ENCODE measurements at regions not wholly inside any gene's neighbourhood (a gene's known extent, or its start where the extent isn't known, plus 50 kb on each side); places are given as distances from the start of the nearest gene placed in this dataset.

DNA sequence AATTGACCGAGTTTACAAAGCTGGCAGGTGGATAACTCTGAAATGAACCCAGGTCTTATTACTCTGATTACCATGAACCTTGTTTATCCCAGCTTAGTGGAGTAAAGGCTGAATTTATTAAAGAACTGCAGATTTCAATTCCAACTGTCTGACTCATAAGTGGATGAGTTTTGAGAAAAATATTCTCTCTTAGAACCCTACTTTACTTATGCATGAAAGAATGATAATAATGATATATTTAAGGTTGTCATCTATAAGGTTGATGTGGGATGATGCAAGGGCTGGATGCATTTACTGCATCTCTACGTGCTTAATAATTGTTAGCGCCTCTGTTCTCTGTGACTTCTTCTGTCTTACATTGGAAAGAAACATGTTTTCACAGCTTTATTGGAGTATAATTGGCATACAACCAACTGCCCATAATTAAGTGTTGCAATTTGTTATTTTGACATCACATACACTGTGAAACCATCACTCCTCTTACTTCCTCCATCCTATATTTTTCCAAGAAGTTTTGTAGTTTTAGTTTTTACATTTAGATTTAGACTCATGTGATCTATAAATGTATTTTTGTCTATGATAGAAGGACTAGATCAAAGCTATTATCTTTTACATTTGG lies 771.2 kb upstream of the ARRDC4 start:
- DNase-seq = peak; percentile 2

DNA sequence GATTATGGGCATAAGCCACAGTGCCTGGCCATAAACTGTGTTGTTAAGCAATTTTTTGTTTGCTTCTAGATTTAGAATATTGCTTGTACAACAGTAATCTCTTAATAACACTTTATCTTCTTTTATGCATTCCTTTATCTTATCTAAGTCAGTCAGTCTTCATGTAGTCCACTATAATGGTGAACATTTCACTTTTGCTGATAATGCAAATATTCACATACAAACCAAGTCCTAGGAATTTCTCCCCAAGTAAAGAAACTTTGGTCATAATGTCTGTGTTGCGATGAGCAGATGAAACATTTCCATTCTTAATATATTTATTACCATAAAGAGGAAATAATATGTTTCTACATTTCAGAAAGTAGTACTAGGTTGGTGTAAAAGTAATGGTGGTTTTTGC lies 765.8 kb upstream of the ARRDC4 start:
- DNase-seq = no peak

DNA sequence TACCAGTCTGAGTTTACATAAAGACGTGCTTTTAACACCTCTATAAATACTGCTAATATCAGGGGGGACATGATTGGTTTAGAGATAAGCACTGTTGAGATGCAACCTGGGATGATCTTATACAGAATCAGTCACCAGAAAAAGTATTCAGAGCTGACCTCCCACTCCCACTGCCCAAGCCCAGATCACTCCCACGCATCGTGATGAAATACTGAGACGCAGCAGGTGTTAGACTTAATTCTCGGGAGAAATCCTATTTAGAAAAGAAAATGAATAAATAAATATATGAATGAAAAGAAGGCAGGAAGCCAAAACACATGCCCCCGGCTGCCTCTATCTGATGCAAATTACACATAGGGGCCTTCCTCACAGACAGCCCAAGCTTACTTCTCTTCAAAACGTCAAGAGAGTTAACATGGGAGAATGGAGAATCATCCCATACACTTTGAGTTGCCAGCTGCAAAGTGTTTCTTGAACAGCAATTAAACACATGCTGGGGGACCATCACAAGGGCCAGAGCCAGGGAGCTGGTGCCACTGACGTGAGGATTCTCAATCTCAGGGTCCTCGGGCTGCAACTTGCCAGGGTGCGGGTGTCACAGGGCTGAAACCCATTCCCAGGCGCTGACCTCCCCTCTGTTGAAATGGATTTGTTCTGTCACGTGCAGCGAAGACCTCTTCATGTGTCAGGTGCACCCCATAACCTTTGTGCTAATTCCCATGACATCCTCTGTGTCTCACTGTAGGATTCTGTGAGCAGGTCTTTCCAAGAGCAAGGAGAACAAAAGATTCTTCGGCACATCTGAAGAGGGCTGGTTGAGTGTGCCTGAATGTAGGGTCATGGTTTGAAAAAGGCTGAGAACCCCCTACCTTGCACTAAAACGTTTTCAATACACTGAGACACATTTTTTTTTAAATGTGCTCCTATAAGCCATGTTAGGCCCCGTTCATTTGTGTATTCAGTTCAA lies 764.2 kb upstream of the ARRDC4 start:
- no peak for DNase-seq

DNA sequence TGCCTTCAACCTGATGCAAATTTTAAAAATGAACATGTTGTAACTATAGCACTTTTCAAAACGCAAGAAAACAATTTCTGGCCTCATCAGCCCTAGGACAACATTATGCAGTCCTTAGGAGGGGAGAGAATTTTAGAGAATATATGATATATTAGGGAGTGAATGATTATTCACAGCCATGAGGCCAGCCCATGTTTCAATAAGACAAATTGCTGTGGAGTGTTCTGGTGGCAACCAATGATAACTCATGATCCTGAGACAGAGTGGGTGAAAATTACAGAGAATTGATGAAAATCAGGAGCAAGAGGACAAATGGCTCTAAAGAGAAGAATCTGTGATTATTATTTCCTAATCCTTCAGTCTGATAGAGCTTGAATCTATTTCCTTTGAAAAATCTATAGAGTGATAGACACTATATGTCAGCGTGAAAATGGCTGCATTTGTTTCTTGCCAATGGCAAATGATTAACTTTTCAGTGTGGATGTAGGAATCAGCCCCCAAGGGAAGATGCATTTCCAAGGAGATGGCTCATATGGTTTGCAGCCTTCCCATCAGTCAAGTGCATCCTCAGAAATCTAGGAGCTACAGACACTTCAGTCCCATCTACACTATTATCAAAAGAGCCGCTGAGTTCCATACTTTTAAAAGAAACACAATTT lies 761.0 kb upstream of the ARRDC4 start:
- no peak for DNase-seq

DNA sequence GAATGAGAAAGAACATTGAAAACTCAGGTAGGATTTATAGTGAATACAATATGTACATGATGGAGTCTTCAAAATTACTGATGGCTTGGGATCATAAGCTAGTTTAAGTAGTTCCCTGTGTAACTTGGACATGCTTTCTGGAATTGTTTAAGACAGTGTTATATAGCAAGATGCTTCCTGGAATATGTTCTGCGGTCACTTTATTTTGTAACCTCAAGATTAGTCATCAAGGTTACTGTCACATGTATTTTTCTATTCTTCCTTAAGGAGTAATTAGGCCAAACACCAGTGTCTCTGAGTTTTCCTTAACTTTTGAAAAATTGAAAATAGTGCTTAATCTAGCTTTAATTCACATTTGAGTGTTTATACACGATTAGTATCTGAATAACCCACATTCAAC lies 760.3 kb upstream of the ARRDC4 start:
- no peak for DNase-seq

DNA sequence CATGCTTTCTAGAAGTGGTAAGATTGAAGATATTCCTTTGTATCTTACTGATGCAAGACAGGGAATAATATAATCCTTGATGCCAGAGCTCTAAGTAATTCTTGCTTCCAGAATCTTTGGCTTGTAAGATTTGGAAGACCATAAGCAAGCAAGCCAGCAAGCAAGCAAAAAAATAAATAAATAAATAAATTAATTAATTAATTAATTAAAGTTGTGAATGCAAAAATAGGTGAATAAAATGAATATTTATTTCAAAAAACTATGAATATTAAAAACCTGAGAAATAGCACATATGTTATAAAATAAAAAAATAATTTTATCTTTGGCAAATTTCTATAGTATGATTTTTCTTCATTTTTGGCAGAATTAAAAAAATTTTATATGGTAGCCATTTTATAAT lies 750.2 kb upstream of the ARRDC4 start:
- no peak for DNase-seq

DNA sequence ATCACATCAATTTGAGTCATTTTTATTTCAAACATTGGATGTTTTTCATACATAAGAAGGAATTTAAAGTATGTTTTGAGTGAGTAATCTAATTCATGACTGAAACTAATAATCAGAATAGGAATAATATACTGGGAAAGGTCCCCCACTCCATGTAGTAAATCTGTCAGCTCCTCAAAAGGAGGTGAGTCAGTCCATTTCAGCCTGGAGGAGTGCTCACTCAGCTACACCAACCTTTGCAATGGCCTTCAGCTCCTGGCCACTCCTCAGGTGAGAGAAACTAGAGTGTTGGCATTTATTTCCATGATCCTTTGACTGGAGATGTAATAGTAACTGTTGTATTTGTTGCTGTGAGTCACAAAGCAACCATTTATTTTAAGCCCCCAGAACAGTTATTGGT lies 744.9 kb upstream of the ARRDC4 start:
- no peak for DNase-seq

DNA sequence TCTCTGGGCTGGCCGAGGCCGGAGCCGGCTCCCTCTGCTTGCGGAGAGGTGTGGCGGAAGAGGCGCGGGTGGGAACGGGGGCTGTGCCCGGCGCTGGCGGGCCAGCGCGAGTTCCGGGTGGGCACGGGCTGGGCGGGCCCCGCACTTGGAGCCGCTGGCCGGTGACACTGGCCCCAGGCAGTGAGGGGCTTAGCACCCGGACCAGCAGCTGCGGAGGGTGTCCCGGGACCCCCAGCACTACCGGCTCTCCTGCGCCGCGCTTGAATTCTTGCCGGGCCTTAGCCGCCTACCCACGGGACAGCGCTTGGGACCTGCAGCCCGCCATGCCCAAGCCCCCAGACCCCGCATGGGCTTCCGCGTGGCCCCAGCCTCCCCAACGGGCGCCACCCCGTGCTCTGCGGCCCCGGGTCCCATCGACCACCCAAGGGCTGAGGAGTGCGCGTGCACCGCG lies 736.3 kb upstream of the ARRDC4 start:
- no peak for DNase-seq

DNA sequence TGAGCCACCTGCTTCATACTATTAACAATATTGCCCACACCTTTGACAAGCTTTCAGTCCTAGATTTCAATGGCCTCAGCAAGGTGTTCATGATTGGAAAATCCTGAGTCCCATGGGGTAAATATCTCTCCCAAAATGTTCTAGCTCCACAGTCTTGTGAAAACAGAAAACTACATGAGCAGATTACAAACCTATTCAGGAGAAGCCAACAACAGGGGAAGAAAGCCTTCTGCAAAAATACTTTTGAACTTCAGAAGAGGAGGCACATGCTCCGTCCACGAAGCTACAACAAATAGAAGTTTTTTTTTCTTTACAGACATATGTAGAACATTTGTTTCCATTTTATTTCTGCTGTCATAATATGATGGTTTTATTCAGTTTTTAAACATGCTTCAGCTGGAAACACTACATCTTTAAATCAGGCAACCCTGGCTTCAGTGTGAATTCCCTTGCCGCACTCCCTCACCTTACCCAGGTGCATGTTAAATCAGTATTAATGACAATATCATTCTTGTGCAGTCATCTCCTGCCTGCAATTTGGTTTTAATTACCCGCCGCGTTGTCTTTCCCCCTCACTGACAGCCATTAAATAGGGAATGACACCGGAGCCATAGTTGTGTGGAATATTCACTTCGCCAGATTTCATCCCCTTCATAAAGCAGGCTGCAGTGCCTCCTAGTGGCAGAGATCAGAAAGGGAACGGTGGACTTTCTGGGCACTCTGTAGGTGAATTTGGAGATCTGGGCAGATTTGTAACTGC lies 725.5 kb upstream of the ARRDC4 start:
- peak; percentile 44 for DNase-seq

DNA sequence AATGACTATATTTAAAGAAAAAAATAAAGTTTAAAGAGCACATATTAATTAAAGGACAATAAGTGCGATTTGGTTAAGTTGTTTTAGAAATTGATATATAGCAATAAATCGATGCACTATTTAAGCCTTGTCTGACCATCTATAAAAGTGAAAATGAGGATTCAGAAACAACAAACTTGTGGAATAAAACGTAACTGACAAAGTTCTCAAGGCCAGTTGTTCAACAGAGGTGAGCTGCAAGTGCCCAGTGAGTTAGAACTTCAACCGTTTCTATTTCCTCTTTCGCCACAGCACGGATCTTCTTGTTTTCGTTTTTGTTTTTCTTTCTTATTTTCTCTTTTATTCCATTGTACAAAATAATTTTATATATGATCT lies 724.9 kb upstream of the ARRDC4 start:
- DNase-seq = no peak

DNA sequence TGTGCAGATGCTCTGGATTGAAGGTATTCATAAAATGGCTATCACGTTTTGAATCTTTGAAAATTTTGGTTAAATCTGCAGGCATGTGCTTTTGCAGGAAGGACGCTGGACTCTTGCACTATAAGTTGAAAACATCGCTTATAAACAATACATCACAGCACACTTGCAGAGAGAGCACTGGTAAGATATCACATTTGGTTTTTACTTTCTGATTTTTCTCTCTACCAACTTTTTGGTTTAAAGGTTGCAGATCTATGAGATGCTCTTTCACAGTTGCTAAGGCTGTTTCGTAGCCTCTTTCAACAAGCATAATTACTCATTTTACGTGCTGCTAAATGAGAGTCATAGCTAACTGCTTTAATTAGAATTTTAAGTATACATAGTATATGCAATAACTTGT lies 724.4 kb upstream of the ARRDC4 start:
- no peak for DNase-seq

DNA sequence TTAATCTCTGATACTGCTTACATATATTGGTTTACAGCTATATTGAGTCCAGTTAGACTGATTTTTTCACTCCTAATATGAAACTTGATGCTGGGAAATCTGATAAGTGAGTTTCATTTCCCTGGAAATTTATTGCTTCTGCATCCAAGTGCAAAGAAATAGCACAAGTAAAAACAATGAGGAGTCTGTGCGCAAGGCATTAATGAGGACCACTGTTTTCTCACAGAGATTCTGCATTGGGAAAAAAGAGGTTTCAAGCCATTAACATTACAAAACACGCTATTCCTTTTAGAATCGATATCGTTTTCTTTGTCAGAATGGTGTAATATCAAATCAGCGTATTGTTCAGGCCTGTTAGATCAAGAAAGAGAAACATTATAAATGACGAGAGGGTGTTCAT lies 723.3 kb upstream of the ARRDC4 start:
- DNase-seq = no peak

DNA sequence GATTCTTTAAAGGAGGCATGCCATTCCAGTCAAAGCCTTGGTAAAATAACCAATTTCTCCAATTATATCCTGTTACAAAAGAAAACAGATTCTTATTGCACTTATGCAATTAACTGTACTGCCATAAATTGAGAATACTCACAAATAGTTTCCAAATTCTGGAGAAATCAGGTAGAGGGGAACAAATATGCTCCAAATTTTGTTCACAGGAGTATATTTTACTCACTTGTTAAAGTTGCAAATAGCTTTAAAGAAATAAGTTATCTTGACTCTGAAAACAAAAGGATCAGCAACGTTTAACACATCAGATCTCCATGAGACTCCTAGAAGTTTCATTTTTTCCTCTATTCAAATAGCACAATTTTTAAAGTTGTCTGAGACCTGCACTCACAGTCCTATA lies 712.1 kb upstream of the ARRDC4 start:
- DNase-seq = no peak

DNA sequence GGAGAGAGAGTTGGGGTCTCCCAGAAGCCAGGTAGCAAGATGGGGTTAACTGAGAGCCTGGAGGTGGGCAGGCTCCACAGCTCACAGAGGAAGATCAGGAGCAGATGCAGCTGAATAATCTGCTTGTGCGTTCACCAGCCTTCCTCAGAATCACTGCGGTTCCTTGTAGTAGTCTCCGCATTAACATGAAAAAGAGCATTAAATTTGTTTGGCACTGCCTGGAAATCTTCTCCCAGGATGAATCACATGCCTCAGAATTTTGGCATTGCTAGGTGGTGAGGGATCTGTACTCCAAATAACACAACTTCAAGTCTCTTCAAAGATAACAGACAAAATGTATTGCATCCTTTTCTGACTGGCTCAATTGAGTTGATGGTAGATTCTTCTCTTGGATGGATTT lies 700.6 kb upstream of the ARRDC4 start:
- DNase-seq = no peak

DNA sequence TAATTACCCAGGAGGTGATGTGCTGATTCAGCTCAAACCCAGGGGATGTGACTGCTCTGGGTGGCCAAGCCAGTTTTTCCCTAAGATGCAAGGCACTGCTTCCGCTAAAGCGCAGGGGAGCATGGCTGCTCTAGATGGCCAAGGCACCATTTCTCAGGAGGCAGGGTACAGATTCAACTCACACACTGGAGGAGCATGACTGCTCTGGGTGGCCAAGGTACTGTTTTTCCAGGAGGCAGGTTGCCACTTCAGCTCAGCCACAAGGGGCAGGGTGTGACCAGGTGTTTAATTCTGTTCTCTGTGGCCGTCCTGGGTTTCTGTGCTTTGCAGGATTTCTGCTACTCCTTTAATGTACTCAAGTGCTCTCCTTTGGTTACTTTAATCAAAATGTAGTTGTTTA lies 659.3 kb upstream of the ARRDC4 start:
- no peak for DNase-seq

DNA sequence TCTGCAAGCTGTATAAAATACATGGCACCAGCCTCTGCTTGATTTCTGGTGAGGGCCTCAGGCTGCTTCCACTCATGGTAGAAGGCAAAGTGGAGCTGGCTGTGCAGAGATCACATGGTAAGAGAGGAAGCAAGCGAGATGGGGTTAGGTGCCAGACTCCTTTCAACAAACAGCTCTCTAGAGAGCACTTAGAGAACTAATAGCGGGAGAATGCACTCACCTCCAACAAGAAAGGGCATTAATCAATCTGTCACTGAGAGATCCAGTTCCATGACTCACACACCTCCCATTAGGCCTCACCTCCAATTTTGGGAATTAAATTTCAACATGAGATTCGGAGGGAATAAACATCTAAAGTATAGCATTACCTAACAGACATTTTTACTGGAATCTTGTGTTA lies 644.1 kb upstream of the ARRDC4 start:
- no peak for DNase-seq

DNA sequence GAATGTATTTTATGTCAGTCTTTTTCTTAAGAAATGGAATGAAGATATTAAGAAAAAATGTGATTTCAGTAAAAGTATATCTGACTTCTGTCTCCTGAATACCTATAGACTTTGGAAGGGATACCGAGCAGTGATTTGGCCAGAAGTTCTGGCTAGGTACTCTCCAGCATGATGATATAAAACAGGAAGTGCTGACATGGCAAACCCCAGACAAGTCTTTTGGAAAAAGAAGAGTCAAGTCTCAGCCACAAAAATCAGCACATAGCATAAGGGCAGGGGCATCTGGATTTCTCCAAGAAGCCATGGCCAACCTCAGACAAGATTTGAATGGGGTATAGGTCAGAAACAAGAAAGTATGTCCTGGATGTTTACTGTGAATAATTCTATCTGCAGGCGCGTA lies 643.3 kb upstream of the ARRDC4 start:
- no peak for DNase-seq

DNA sequence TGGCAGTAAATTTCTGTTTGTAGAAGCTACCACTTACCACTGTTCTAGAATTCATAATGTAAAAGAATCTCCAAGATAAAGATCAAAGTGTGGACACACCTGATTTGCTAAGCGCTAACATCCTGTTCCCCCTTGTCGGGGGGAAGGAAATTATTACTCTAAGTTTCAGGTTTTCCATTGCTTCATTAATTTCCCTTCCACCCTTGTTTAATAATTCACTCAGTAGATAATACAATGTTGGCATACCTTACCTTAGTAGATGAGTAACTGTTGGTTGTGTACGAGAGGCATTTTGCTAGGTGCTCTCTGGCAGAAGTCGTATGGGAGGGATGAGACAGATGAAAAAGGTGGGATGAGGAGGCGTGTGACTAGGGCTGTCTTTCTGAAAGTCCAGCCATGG lies 641.2 kb upstream of the ARRDC4 start:
- DNase-seq = no peak

DNA sequence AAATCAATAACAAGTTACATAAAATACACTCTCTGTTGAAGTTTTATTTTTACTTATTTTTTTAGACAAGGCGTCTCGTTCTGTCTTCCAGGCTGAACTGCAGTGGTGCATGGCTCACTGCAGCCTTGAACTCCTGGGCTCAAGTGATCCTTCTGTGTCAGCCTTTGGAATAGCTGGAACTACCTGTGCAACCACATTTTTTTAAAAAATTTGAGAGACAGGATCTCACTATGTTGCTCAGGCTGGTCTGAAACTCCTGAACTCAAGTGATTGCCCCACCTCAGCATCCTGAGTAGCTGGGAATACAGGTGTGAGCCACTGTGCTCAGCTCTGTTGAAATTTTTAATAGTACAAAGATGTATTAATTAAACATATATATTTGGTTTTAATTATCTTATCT lies 614.3 kb upstream of the ARRDC4 start:
- no peak for DNase-seq

DNA sequence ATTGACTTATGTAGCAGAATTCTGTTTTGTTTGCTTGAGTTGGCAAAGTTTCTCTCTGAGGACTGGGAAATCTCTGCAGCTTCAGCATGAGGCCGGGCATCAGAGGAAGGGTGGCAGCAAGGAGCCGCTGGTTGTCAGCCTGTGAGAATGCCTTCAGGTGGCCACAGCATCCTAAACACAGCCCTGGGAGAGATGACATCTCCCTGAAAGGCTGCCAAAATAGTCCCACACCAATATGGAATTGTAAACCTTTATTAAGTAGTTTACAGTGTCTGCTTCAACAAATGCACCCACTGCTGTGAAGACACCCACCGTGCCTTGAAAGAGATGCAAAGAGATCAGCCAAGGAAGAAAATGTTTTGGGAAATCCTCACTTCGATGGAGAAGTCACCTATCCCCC lies 609.7 kb upstream of the ARRDC4 start:
- DNase-seq = no peak

DNA sequence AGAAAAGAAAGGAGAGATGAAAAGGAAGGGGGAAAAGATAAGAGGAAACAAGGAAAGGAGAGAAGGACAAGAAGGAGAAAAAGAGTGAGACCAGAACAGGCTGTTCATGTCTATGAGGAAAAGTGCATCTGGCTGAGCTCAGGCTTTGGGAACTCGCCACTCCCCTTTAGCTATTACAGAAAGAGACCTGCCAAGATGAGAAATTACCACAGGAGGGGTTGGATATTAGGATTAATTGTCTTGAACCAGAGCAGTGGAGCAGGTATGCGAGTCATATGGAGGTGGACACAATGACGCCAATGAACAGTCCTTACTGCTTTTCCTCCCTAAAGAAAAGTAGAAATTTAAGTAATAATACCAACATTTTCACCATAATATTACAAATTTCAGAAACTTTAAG lies 577.0 kb upstream of the ARRDC4 start:
- no peak for DNase-seq

DNA sequence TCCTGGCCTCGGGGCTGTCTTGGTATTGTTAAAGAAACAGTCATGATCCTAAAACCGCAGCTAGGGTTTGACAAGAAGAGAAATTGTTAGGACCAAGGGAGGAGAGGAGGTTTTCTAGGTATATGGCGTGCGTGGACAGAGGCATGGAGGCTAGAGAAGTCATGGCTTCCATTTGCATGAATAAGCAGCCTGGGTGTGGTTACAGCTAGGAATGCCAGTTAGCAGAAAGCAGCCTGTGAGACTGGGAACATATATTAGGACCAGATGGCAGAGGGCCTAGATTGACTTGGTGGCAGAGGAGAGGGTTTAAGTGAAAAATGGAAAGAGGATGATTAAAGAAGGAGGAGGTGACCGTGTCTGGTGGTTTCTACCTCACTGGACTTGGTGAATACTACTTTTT lies 573.6 kb upstream of the ARRDC4 start:
- DNase-seq = no peak

DNA sequence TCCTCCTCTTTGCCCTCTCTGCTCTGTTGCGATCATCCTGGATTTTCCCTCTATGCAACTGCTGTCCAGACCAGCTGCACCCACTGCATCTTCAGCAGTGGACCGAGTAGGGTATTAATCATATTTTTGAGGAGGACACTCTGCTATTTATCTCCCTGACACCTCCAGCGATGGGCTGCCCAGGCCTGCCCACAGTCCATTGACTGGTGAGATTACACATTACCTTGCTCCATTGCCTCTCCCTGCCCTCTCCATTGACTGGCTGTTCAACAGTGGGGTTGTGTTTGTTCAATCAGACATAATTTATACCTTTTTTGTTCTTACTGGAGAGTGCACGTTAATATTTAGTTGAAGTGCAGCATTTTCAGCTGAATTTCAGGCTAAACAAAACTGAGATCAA lies 559.3 kb upstream of the ARRDC4 start:
- no peak for DNase-seq
